Peyer's patch (tissue), 4 donors: ENCODE measurements at regions not wholly inside any gene's neighbourhood (a gene's known extent, or its start where the extent isn't known, plus 50 kb on each side); places are given as distances from the start of the nearest gene placed in this dataset.

ENCODE experiments used
- CTCF ChIP-seq, 6 experiments: fragments of 450-650 bp in 4 of 6; fragments of 200-600 bp in 2 of 6; sonication (generic) in 1 of 6; IDR thresholded peaks; one replicate each; pipeline ENCODE4 v1.5.1; 2017 to 2019; ENCODE audit warnings: antibody characterized with exemption in 6 of 6, mild to moderate bottlenecking in 3 of 6, moderate library complexity in 1 of 6
- POLR2A ChIP-seq, 2 donors: fragments of 450-650 bp; IDR thresholded peaks; one replicate each; pipeline ENCODE4 v1.5.1; 2017; ENCODE audit warnings: antibody characterized with exemption in 2 of 2, mild to moderate bottlenecking in 2 of 2, moderate library complexity in 2 of 2

DNA sequence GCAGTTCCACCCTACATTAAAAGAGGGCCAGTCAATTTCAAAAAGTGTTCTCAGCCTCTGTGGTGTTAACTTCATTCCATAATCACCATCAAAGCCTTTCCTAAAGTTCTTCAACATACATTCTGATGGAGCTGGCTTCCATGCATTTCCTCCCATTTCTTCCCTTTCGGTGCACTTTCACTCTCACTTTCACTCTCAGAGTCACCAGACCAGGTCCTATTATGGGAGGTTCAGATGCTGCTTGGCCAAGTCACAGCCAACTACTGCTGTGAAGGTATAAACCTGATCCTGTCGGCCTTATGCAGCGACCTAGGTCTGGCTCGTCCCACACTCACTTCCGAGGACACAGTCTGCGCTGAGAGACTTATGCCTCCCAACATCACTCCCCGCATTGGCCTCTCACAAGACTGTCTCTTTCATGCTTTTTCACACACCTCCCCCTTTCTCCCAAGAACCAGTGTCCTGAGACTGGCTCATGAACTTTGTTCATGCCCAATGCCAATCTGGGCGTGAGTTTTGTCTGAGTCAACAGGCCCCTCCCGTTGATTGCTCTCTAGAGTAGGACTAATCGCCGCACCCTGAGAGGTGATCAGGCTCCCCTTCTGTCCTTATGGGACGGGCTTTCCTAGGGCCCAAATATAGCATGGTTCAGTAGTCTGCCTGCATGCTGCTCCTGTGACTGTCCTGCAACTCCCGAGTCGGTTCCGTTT, 60.8 kb upstream of the XAGE1B start:
- TF ChIP-seq CTCF (IDR thresholded peaks at IDR 0.05) (no peak), POLR2A (IDR thresholded peaks at IDR 0.05) (no peak)
